ENCODE measurements at regions not wholly inside any gene's neighbourhood (a gene's known extent, or its start where the extent isn't known, plus 50 kb on each side); places are given as distances from the start of the nearest gene placed in this dataset.

DNA sequence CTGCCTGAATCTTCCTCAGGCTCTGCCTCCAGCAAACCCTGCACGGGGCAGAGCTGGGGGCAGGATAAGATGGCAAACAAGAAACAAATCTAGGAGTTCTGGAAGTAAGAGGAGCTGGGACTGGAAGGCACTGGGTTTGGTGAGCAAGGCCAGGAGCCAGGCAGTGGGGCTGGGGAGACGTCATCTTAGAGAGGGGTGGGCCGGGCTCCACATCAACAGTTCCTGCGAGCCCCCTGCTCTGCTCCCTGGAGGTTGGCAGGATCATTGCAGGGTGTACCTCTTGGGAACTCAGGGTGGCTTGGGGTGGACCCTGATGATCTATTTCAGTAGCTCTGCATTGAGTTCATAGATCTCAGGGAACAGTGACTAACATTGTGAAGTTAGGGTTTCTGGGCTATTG is 87.3 kb upstream of the PRR23E start:
- TF ChIP-seq, protein P1, sequence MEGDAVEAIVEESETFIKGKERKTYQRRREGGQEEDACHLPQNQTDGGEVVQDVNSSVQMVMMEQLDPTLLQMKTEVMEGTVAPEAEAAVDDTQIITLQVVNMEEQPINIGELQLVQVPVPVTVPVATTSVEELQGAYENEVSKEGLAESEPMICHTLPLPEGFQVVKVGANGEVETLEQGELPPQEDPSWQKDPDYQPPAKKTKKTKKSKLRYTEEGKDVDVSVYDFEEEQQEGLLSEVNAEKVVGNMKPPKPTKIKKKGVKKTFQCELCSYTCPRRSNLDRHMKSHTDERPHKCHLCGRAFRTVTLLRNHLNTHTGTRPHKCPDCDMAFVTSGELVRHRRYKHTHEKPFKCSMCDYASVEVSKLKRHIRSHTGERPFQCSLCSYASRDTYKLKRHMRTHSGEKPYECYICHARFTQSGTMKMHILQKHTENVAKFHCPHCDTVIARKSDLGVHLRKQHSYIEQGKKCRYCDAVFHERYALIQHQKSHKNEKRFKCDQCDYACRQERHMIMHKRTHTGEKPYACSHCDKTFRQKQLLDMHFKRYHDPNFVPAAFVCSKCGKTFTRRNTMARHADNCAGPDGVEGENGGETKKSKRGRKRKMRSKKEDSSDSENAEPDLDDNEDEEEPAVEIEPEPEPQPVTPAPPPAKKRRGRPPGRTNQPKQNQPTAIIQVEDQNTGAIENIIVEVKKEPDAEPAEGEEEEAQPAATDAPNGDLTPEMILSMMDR (IDR thresholded peaks at IDR 0.05): no peak
- TF ChIP-seq ZFX (IDR thresholded peaks at IDR 0.05; ENCODE audit: borderline replicate concordance): no peak
